Fibroblast of skin of back (primary cell): ENCODE measurements at regions not wholly inside any gene's neighbourhood (a gene's known extent, or its start where the extent isn't known, plus 50 kb on each side); places are given as distances from the start of the nearest gene placed in this dataset.

Experiments
- DNase-seq: peaks from one replicate; pipeline ENCODE4 v3.0.0-alpha.2; 2013

DNA sequence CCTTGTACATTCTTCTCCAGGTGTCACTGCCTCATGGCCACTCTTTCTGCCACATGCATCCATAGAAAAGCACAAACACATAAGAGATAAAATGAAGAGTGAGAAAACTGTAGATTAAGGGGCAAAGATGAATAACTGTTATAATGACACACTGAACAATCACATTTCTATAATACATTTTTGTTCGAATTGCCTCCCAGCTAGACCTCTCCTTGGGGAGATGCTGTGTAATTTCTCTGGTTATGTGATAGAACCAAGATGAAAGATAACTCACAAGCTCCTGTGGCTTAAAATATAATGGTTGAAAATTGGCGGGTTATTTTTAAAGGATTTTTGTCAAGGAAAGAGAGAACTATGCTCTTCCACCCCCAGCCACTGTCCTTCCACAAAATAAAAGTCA is 60.2 kb upstream of the STEAP1 start:
- DNase-seq: no peak
